HCT116 (cell line): ENCODE measurements at regions not wholly inside any gene's neighbourhood (a gene's known extent, or its start where the extent isn't known, plus 50 kb on each side); places are given as distances from the start of the nearest gene placed in this dataset.

ENCODE experiments used
- ATAC-seq: fragments of 200-7000 bp; cut with Tn5 transposase; 2 replicates; pipeline ENCODE4 v1.9.1; 2020; ENCODE audit warnings: mild to moderate bottlenecking, moderate library complexity
- BruUV-seq: library from RNA; stranded (reverse); fragments of 400-500 nt; replicated peaks from 2 replicates; lab custom pipeline; 2021; lab: Mats Ljungman, UMichigan
- CTCF ChIA-PET: fragments of 300-600 bp; sonication (Branson Sonifier 250); formaldehyde crosslinking; loops from one replicate; lab custom pipeline; 2021; ENCODE audit warnings: antibody characterized with exemption; lab: Charles Lee
- POLR2A ChIA-PET: fragments of 300-600, 350-600 bp; sonication (Branson Sonifier 250); formaldehyde crosslinking; loops from one replicate; lab custom pipeline; 2021; ENCODE audit warnings: antibody characterized with exemption; lab: Charles Lee
- RAD21 ChIA-PET, 2 experiments: fragments of 300-600 bp; sonication (Branson Sonifier 250); formaldehyde crosslinking; loops; one replicate each; lab custom pipeline; 2023; ENCODE audit warnings: low total read pairs in 2 of 2; ENCODE audit not compliant: uncharacterized antibody in 2 of 2, unreplicated experiment in 2 of 2, low non-redundant PET in 1 of 2; lab: Charles Lee
- DNase-seq: peaks from one replicate; pipeline ENCODE4 v3.0.0-alpha.2; 2010; ENCODE audit warnings: low read depth, low spot score
- H2AFZ ChIP-seq: fragments of 200-600 bp; shearing (Covaris generic), sonication (generic); 2 replicates; pipeline ENCODE4 v1.6.1; 2017; ENCODE audit warnings: low read depth, mixed run types, mixed read lengths, antibody characterized with exemption, low read length; ENCODE audit not compliant: poor library complexity, severe bottlenecking
- H3K27ac ChIP-seq: 2 replicates; pipeline ENCODE4 v1.5.1; 2012; ENCODE audit warnings: low read depth, low read length
- H3K27me3 ChIP-seq: fragments of 200-600 bp; sonication (generic); 2 replicates; pipeline ENCODE4 v1.6.1; 2016; ENCODE audit warnings: mixed run types, low read length, mixed read lengths; ENCODE audit not compliant: insufficient read depth
- H3K36me3 ChIP-seq, 2 experiments: fragments of 200-500 bp in 1 of 2; fragments of 200-600 bp in 1 of 2; sonication (Bioruptor generic) in 1 of 2; sonication (generic) in 1 of 2; 2 replicates each; pipeline versions ENCODE4 v1.5.1 to v1.6.1; 2014 to 2016; ENCODE audit warnings: low read length in 2 of 2, inconsistent platforms in 1 of 2, mixed read lengths in 1 of 2, mixed run types in 1 of 2; ENCODE audit not compliant: insufficient read depth in 2 of 2, control insufficient read depth in 1 of 2
- H3K4me1 ChIP-seq, 2 experiments: fragments of 200-600 bp in 1 of 2; sonication (generic) in 1 of 2; 2 replicates each; pipeline versions ENCODE4 v1.5.1 to v1.6.1; 2012 to 2017; ENCODE audit warnings: low read length in 2 of 2, inconsistent platforms in 1 of 2, mild to moderate bottlenecking in 1 of 2, mixed read lengths in 1 of 2, mixed run types in 1 of 2, moderate library complexity in 1 of 2; ENCODE audit not compliant: insufficient read depth in 2 of 2, control insufficient read depth in 1 of 2
- H3K4me2 ChIP-seq: fragments of 200-600 bp; sonication (generic); 2 replicates; pipeline ENCODE4 v1.6.1; 2017; ENCODE audit warnings: mixed run types, low read length, mixed read lengths
- H3K4me3 ChIP-seq, 2 experiments: fragments of 200-600 bp in 1 of 2; sonication (generic) in 1 of 2; replicated peaks in 1 of 2; 2 replicates each; pipeline ENCODE4 v1.5.1; 2011 to 2016; ENCODE audit warnings: low read length in 2 of 2, control low read depth in 1 of 2, low read depth in 1 of 2, mild to moderate bottlenecking in 1 of 2, mixed read lengths in 1 of 2, mixed run types in 1 of 2
- H3K79me2 ChIP-seq: fragments of 200-600 bp; sonication (generic); 2 replicates; pipeline ENCODE4 v1.6.1; 2017; ENCODE audit warnings: mild to moderate bottlenecking, mixed run types, low read length, moderate library complexity, mixed read lengths; ENCODE audit not compliant: insufficient read depth
- H3K9ac ChIP-seq: fragments of 200-600 bp; sonication (generic); 2 replicates; pipeline ENCODE4 v1.6.1; 2016; ENCODE audit warnings: low read length, mixed read lengths
- H3K9me2 ChIP-seq: fragments of 200-600 bp; sonication (generic), shearing (Covaris generic); 2 replicates; pipeline ENCODE4 v1.6.1; 2017; ENCODE audit warnings: mixed run types, mild to moderate bottlenecking, moderate library complexity; ENCODE audit not compliant: insufficient read depth
- H3K9me3 ChIP-seq, 2 experiments: fragments of 200-500 bp in 1 of 2; fragments of 200-600 bp in 1 of 2; sonication (Bioruptor generic) in 1 of 2; sonication (generic) in 1 of 2; 2 replicates each; pipeline ENCODE4 v1.6.1; 2014 to 2017; ENCODE audit warnings: low read length in 2 of 2, mixed read lengths in 2 of 2, inconsistent platforms in 1 of 2, low read depth in 1 of 2, mild to moderate bottlenecking in 1 of 2, mixed run types in 1 of 2, moderate library complexity in 1 of 2; ENCODE audit not compliant: control insufficient read depth in 1 of 2, insufficient read depth in 1 of 2
- H4K20me1 ChIP-seq: fragments of 200-600 bp; sonication (generic), shearing (Covaris generic); 2 replicates; pipeline ENCODE4 v1.6.1; 2017; ENCODE audit warnings: mixed run types, mild to moderate bottlenecking, moderate library complexity; ENCODE audit not compliant: insufficient read depth
- ATF3 ChIP-seq: IDR thresholded peaks from 2 replicates; pipeline ENCODE4 v1.6.1; 2012
- CBX3 ChIP-seq: IDR thresholded peaks from 2 replicates; pipeline ENCODE4 v1.6.1; 2012; ENCODE audit warnings: low read depth
- CEBPB ChIP-seq: IDR thresholded peaks from 2 replicates; pipeline ENCODE4 v1.6.1; 2012; ENCODE audit warnings: low read depth
- CTCF ChIP-seq, 3 experiments: fragments of 200-600 bp in 1 of 3; sonication (generic) in 1 of 3; IDR thresholded peaks in 2 of 3; conservative IDR thresholded peaks in 1 of 3; 2 replicates each; pipeline ENCODE4 v1.5.1; 2012 to 2017; ENCODE audit warnings: low read depth in 2 of 3, low read length in 2 of 3, antibody characterized with exemption in 1 of 3, borderline replicate concordance in 1 of 3, control low read depth in 1 of 3, mild to moderate bottlenecking in 1 of 3, mixed read lengths in 1 of 3, mixed run types in 1 of 3, moderate library complexity in 1 of 3; ENCODE audit not compliant: insufficient read depth in 1 of 3
- ELF1 ChIP-seq: IDR thresholded peaks from 2 replicates; pipeline ENCODE4 v1.6.1; 2012; ENCODE audit warnings: low read depth, borderline replicate concordance
- EZH2 ChIP-seq: fragments of 200-600 bp; sonication (generic); IDR thresholded peaks from 2 replicates; pipeline ENCODE4 v1.6.1; 2017; ENCODE audit warnings: antibody characterized with exemption, mixed run types
- EZH2phosphoT487 ChIP-seq: fragments of 200-600 bp; IDR thresholded peaks from 2 replicates; pipeline ENCODE4 v1.6.1; 2018; ENCODE audit warnings: antibody characterized with exemption, borderline replicate concordance
- FOSL1 ChIP-seq: IDR thresholded peaks from 2 replicates; pipeline ENCODE4 v1.6.1; 2012; ENCODE audit warnings: low read depth
- JUND ChIP-seq: IDR thresholded peaks from 2 replicates; pipeline ENCODE4 v1.6.1; 2012
- POLR2A ChIP-seq: IDR thresholded peaks from 2 replicates; pipeline ENCODE4 v1.7.0; 2011; ENCODE audit warnings: borderline replicate concordance; ENCODE audit not compliant: insufficient read depth, insufficient read length; ENCODE audit errors: extremely low read depth
- POLR2AphosphoS5 ChIP-seq: IDR thresholded peaks from 2 replicates; pipeline ENCODE4 v1.6.1; 2011; ENCODE audit warnings: mild to moderate bottlenecking, low read depth, low read length, moderate library complexity
- SP1 ChIP-seq: IDR thresholded peaks from 2 replicates; pipeline ENCODE4 v1.6.1; 2012; ENCODE audit warnings: low read depth
- SRF ChIP-seq: IDR thresholded peaks from 2 replicates; pipeline ENCODE4 v1.6.1; 2012; ENCODE audit warnings: low read depth
- TCF7L2 ChIP-seq: IDR thresholded peaks from 2 replicates; pipeline ENCODE4 v1.7.0; 2011; ENCODE audit warnings: borderline replicate concordance, inconsistent platforms; ENCODE audit not compliant: insufficient read depth, insufficient read length; ENCODE audit errors: extremely low read depth
- ZBTB33 ChIP-seq: IDR thresholded peaks from 2 replicates; pipeline ENCODE4 v1.6.1; 2011; ENCODE audit warnings: mild to moderate bottlenecking, low read length, moderate library complexity; ENCODE audit not compliant: insufficient replicate concordance; ENCODE audit errors: extremely low read depth
- ZFX ChIP-seq: fragments of 450-650 bp; IDR thresholded peaks from 2 replicates; pipeline ENCODE4 v1.6.1; 2017
- ZNF274 ChIP-seq: fragments of 200-500 bp; sonication (Bioruptor generic); IDR thresholded peaks from 2 replicates; pipeline ENCODE4 v1.6.1; 2014; ENCODE audit warnings: mild to moderate bottlenecking, low read depth, low read length, inconsistent platforms
- intact Hi-C: fragments of 100-400 bp; cut with micrococcal nuclease; formaldehyde crosslinking; loops from 2 replicates; pipeline ENCODE4 v1.10.0; 2022

GRCh38 chr20:50428097-50428828 lies 81.9 kb upstream of the PTPN1 start:
- H3K36me3 ChIP-seq, result no peaks in the 10 kb centered on the region
- DNase-seq, result no peak
- H3K79me2 ChIP-seq, result no peaks in the 10 kb centered on the region
- H3K4me2 ChIP-seq, result no peak overlapping the region
- ATAC-seq, result no peak
- H3K4me1 ChIP-seq, result peaks cover 6 to 29% of the 10 kb centered on the region in 2 experiments; a peak in 3 of 4 replicates
- H3K9me2 ChIP-seq, result no peaks in the 10 kb centered on the region
- ChIA-PET POLR2A (no interaction called here), CTCF (no interaction called here), RAD21 (no interaction called here)
- no peak overlapping the region for H3K27ac ChIP-seq
- BruUV-seq, result no TSS peak
- H2AFZ ChIP-seq, result peak overlapping the region; percentile 45
- intact Hi-C loops, result no loop called here
- no peaks in the 10 kb centered on the region for H4K20me1 ChIP-seq
- H3K4me3 ChIP-seq, result no peak overlapping the region
- H3K9ac ChIP-seq, result no peak overlapping the region
- H3K27me3 ChIP-seq, result no peaks in the 10 kb centered on the region
- H3K9me3 ChIP-seq, result no peaks in the 10 kb centered on the region
- TF ChIP-seq SP1, result no peak
- TF ChIP-seq, all 23 proteins: peak for 0

- no peak overlapping the region for H3K9ac ChIP-seq
- no peaks in the 10 kb centered on the region for H3K9me3 ChIP-seq
- BruUV-seq, result no TSS peak
- H3K4me3 ChIP-seq, result no peak overlapping the region
- intact Hi-C loops, result no loop called here
- no peaks in the 10 kb centered on the region for H3K9me2 ChIP-seq
- H3K79me2 ChIP-seq, result no peaks in the 10 kb centered on the region
- ChIA-PET POLR2A (no interaction called here), RAD21 (no interaction called here), CTCF (no interaction called here)
- H2AFZ ChIP-seq, result no peak overlapping the region
- no peaks in the 10 kb centered on the region for H3K36me3 ChIP-seq
- no peaks in the 10 kb centered on the region for H4K20me1 ChIP-seq
- ATAC-seq (no peak), DNase-seq (no peak)
- no peak overlapping the region for H3K27ac ChIP-seq
- no peaks in the 10 kb centered on the region for H3K27me3 ChIP-seq
- peaks cover 4 to 30% of the 10 kb centered on the region in 2 experiments; a peak in 3 of 4 replicates for H3K4me1 ChIP-seq
- H3K4me2 ChIP-seq, result no peak overlapping the region
- TF ChIP-seq TCF7L2 (no peak), ZNF274 (no peak), CEBPB (no peak), JUND (no peak), EZH2 (no peak), CTCF (IDR thresholded peaks at IDR 0.05 in 2 of 3, conservative IDR thresholded peaks at IDR 0.05 in 1 of 3; ENCODE audit: borderline replicate concordance in 1 of 3, insufficient read depth in 1 of 3, low read depth in 2 of 3, low read length in 2 of 3) (no peak), SP1 (no peak), CBX3 (no peak), EZH2phosphoT487 (no peak), SRF (no peak), ZFX (no peak), ZBTB33 (no peak), POLR2A (no peak), FOSL1 (no peak), POLR2AphosphoS5 (no peak), ELF1 (no peak), ATF3 (no peak)
Measured at GRCh38 chr20:50429412-50429811, 80.8 kb upstream of the PTPN1 start.
